NCI-H1105 (cell line): ENCODE measurements at regions not wholly inside any gene's neighbourhood (a gene's known extent, or its start where the extent isn't known, plus 50 kb on each side); places are given as distances from the start of the nearest gene placed in this dataset.
"Not testable (repeated sequence)": the region's sequence is repeated elsewhere in the genome, so short reads cannot be mapped to it uniquely, and the experiment has no call there.

Experiments
- DNase-seq: peaks from one replicate; lab custom pipeline; 2025; lab: John Stamatoyannopoulos, UW

DNA sequence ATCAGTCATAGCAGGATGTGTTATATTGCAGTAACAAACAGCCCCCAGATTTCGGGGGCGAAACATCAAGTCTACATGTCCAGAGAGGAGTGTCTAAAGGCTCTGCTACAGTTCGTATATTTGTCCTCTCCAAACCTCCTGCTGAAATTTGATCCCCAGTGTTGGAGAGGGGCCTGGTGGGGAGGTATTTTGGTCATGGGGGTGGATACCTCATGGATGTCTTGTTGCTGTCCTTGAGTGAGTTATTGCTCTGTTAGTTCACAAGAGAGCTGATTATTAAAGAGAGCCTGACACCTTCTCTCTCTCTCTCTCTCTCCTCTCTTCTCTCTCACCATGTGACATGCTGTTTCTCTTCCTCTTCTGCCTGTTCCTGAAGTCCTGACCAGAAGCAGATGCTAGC, 343.7 kb downstream of the TCERG1L start:
- DNase-seq, result no peak

- no peak for DNase-seq
Observed at GRCh38 chr10:130968511-130968910, 343.0 kb downstream of the TCERG1L start.

GRCh38 chr10:130968964-130969363, 342.6 kb downstream of the TCERG1L start:
- DNase-seq, result no peak

- DNase-seq, result no peak
Observed at GRCh38 chr10:130969700-130970099, 341.8 kb downstream of the TCERG1L start.

DNA sequence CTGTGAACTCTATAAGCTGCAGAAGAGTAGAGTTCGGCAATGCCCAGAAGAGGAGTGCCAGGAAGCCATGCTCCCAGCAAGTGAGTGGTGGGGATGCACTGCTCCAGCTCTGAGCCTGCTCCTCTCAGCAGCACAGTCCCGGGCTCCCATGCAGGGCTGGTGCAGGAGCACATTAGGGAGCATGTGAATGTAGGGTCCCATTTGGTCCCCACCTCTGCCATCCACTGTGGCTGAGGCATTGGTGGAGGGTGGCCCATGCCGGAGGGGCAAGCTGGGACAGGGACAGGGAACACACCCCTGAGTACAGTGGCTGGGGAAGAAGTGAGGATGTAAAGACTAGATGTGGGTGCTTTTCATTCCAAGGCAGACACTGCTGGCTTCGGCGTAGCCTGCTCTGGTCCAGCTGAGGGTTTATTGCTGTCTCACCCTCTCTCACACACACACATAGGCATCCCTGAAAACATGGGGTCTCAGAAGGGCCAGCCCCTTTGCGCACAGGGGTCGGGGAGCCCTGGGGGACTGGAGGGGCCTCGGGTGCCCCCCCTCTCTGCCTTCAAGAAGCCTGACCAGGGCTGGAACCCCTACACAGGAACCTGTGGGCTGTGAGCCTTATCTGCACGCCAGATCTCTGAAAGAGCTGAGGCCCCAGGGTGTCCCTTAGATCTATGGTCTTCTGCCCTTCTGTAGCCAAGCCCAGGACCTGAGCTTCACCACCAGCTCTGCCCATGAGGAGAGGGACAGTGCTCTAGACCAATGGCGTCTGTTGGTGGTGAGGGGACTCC, 341.0 kb downstream of the TCERG1L start:
- no peak for DNase-seq

GRCh38 chr10:130971123-130971435, 340.4 kb downstream of the TCERG1L start:
- DNase-seq, result no peak

GRCh38 chr10:130973127-130973839, 338.2 kb downstream of the TCERG1L start:
- no peak for DNase-seq

DNA sequence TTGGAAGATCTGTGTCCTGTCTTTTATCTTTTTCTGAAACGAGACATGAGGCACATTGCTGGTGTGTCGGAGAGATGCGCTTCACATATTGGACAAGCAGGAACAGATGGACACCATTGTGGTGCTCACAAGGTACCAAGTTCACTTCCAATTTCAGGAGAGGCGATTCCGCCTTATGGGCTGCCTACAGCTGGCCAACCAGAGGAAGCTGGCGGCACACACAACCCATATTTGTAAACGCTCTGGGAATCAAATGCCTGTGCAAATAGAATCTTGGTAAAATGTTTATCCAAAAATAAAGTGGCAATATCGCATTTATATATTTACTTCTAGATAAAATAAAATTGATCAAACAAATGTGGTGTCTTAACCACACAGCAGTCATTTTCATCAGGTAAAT, 337.4 kb downstream of the TCERG1L start:
- DNase-seq, result no peak

DNA sequence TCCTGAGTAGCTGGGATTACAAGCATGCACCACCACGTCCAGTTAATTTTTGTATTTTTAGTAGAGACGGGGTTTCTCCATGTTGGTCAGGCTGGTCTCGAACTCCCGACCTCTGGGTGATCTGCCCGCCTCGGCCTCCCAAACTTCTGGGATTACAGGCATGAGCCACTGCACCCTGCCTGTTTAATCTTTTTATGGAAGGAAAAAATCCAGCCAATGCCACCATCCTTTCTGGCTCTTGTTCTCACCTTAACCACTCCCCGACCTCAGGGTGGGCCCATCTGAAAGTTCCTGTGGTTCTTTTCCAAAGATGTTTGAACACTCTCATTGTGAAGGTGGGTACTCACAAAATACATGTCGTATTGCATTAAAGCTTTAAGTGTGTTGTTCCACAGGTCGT, 336.2 kb downstream of the TCERG1L start:
- not testable (repeated sequence) for DNase-seq

DNA sequence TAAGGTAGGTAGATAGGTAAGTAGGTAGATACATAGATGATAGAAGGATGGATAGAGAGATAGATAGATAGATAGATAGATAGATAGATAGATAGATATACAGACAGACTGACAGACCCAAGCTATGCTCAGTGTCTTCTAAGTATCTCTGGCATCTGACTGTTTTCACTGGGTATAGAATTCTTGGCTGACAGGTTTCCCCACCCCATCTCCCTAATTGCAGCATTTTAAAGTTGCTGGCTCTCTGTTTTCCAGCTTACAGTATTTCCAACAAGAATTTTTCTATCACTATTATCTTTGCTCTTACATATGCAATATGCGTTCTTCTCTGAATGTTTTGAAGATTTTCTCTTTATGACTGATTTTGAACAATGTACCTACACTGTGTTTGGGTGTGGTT, 328.7 kb downstream of the TCERG1L start:
- no peak for DNase-seq

GRCh38 chr10:130983749-130984148, 327.8 kb downstream of the TCERG1L start:
- DNase-seq, result no peak

DNA sequence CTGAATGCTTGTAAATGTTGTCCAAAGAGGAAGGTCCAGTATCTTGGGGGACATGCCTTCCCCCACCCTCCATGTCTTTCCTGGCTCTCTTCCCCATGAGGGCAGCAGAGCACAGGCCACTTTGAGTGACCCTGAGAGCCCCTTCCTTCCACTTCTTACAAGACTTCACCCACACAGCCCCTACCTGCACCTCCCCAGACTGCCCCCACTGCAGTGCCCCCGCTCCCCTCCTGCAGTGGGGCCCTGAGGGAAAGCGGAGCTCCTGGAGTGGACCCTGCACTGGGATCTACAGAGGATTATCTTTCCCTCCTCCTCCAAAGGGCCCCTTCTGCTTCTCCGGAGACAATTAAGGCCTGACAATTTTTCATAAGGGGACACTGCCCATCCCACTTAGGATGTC, 326.8 kb downstream of the TCERG1L start:
- no peak for DNase-seq

- no peak for DNase-seq
Observed at GRCh38 chr10:130985158-130985753, 326.3 kb downstream of the TCERG1L start.

GRCh38 chr10:130986846-130987245, 324.7 kb downstream of the TCERG1L start:
- no peak for DNase-seq

DNA sequence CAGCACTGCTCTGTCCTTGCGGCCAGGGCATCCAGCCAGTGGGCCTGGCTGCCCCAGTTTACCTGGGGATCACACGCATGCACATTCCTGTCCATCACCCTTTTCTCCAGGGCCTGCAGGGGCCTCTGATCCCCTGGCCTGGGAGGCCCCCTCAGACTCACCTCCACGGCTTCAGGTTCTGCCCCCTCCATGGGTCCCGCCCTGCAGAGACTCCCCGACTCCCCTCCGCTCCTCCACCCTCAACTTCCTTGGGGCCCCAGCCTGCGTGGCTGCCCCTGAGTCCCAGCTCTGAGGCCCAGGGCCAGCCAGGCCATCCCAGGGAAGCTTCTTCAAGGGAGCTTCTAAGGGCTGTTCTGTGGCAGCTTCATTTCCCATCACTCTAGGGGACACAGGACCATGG, 324.1 kb downstream of the TCERG1L start:
- no peak for DNase-seq

DNA sequence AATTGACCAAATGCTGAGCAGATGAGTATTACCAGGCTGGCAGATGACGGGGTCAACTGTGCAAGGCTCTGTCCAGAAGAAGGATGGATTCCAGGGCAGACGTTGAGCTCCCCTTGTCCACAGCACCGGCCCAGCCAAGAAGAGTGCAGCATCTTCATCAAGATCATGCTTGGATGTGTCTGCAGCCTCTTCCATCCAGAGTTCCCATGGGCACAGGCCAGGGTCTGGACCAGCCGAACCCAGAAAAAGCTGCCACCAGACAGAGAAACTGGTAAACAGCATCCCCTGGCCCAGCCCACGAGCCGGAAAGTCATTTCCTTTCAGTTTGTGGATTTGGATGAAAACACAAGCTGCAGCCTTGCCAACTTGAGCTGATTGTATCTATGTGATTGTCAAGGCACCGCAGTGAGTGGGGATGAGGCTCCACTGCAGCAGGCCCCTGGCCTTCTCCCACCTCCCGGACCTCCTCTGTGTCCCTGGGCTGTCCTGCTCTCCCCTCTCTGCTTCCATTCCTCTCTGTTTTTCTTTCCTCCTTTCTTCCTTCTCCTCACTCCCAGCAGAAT, 321.8 kb downstream of the TCERG1L start:
- DNase-seq, result no peak

- no peak for DNase-seq
Observed at GRCh38 chr10:130990486-130990885, 321.0 kb downstream of the TCERG1L start.

DNA sequence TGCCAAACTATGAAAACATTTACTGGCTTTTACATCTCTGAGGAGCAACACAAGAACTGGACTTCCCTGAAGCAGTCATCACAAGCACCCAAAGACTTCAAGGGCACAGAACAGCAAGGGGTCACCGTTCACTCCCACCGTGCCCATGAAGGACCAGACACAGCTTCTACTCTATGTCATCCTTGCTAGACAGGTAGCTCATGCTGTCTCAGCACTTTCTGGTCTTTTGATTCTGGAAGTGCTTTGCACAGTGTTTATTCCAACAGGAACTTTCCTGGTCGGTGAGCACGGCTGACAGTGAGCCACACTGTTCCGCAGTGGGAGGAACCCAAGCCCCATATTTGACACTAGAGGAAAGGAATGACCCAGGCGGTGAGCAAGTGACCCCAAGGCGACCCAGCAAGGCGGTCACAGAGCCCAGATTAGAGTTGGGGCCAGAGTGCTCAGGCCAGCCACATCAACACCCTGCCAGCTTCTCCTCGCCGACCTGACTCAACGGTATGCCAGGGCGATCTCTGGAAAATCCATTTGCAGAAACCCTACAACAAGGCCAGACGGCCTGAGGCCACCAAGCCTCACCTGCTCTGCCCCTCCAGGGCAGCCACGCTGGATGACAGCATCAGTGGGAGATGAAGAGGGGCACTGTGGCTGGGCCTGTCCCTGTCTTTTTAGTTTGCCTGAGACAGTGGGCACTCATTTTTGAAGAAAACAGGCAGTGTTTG, 318.6 kb downstream of the TCERG1L start:
- no peak for DNase-seq

DNA sequence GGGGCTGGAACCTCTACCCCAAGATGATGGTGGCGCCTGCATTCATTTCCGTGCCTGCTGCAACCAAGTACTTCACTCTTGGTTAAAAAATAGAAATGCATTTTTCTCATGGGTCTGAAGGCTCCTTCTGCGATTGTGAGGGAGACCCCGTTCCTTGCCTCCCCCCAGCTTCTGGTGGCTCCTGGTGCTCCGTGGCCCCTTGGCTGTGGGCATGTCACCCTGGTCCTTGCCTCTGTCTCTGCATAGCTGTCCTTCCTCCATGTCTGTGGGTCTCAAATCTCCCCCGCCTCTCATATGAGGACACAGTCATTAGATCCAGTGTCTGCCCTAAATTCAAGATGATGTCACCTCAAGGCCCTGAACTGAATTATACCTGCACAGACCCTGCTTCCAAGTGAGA, 317.9 kb downstream of the TCERG1L start:
- no peak for DNase-seq

DNA sequence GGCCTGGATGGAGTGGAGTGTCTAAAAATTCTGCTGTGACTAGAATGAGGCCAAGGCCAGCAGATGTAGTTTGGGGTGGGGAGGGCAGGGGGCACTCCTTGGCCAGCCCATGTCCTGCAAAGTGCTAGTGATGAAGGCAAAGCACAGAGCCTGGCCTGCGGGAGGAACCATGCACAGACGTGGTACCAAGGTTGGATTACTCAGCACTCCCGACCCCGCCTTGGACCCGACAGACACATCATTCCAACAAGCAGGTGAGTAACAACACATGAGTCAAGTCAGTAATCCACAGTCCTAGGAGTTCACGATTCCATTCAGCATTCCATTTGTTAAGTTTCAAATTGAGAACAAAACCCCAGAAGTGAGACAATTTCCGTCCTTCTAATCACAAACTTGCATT, 317.3 kb downstream of the TCERG1L start:
- DNase-seq, result no peak

DNA sequence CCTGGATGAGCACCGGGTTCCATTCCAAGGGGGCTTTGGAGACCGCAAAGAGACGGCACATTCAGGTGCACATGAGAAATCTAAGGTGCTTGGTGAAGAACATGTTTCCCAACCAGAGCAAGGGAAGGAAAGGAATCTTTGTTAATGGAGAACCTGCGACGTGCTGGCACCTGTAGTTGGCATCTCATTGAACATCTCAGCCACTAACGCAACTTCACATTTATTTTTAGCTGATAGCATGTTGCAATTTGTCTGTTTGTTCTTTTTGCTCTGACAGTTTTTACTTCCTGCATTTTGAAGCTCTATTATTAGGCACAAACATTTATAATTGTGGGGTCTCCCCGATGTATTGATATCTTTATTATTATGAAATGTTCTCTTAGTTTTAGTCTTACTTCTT, 316.7 kb downstream of the TCERG1L start:
- DNase-seq, result no peak

- DNase-seq, result no peak
Observed at GRCh38 chr10:130997267-130998045, 314.1 kb downstream of the TCERG1L start.
